RPMI8226 (cell line): ENCODE measurements at regions not wholly inside any gene's neighbourhood (a gene's known extent, or its start where the extent isn't known, plus 50 kb on each side); places are given as distances from the start of the nearest gene placed in this dataset.

Source experiments
- DNase-seq: peaks from one replicate; pipeline ENCODE4 v3.0.0-alpha.2; 2015

- peak; percentile 63 for DNase-seq
Measured at GRCh38 chrX:727738-728621, 97.4 kb downstream of the SHOX start.

GRCh38 chrX:725971-726370, 95.4 kb downstream of the SHOX start:
- no peak for DNase-seq

- DNase-seq, result peak; percentile 23
Measured at GRCh38 chrX:724256-724655, 93.7 kb downstream of the SHOX start.

GRCh38 chrX:723781-724180, 93.2 kb downstream of the SHOX start:
- no peak for DNase-seq

- DNase-seq, result no peak
Measured at GRCh38 chrX:721354-721753, 90.8 kb downstream of the SHOX start.

GRCh38 chrX:720825-721224, 90.2 kb downstream of the SHOX start:
- no peak for DNase-seq

GRCh38 chrX:720250-720649, 89.7 kb downstream of the SHOX start:
- DNase-seq, result no peak

- DNase-seq, result no peak
Measured at GRCh38 chrX:716136-716535, 85.5 kb downstream of the SHOX start.

GRCh38 chrX:714131-714530, 83.5 kb downstream of the SHOX start:
- no peak for DNase-seq
